Ishikawa (cell line): ENCODE measurements at regions not wholly inside any gene's neighbourhood (a gene's known extent, or its start where the extent isn't known, plus 50 kb on each side); places are given as distances from the start of the nearest gene placed in this dataset.

Experiments used
- CEBPB ChIP-seq: IDR thresholded peaks from 2 replicates; pipeline ENCODE4 v1.6.1; 2012
- CREB1 ChIP-seq: IDR thresholded peaks from 2 replicates; pipeline ENCODE4 v1.6.1; 2012; ENCODE audit warnings: low read depth
- EGR1 ChIP-seq: IDR thresholded peaks from 2 replicates; pipeline ENCODE4 v1.6.1; 2012
- EP300 ChIP-seq: IDR thresholded peaks from 2 replicates; pipeline ENCODE4 v1.6.1; 2012; ENCODE audit warnings: borderline replicate concordance
- FOXM1 ChIP-seq: IDR thresholded peaks from 2 replicates; pipeline ENCODE4 v1.6.1; 2012; ENCODE audit warnings: low read depth, borderline replicate concordance
- MAX ChIP-seq: IDR thresholded peaks from 2 replicates; pipeline ENCODE4 v1.6.1; 2012
- NFIC ChIP-seq: IDR thresholded peaks from 2 replicates; pipeline ENCODE4 v1.6.1; 2012
- RAD21 ChIP-seq: IDR thresholded peaks from 2 replicates; pipeline ENCODE4 v1.6.1; 2012; ENCODE audit warnings: low read depth
- REST ChIP-seq: IDR thresholded peaks from 2 replicates; pipeline ENCODE4 v1.6.1; 2012; ENCODE audit warnings: low read depth, mild to moderate bottlenecking
- TAF1 ChIP-seq: IDR thresholded peaks from 2 replicates; pipeline ENCODE4 v1.6.1; 2012; ENCODE audit warnings: low read depth, mild to moderate bottlenecking
- TCF12 ChIP-seq: IDR thresholded peaks from 2 replicates; pipeline ENCODE4 v1.6.1; 2012; ENCODE audit warnings: low read depth
- TEAD4 ChIP-seq: IDR thresholded peaks from 2 replicates; pipeline ENCODE4 v1.6.1; 2012
- USF1 ChIP-seq: IDR thresholded peaks from 2 replicates; pipeline ENCODE4 v1.6.1; 2012
- YY1 ChIP-seq: IDR thresholded peaks from 2 replicates; pipeline ENCODE4 v1.6.1; 2012; ENCODE audit warnings: low read depth
- ZBTB7A ChIP-seq: IDR thresholded peaks from 2 replicates; pipeline ENCODE4 v1.6.1; 2012; ENCODE audit warnings: low read depth

- TF ChIP-seq EGR1 (no peak), TAF1 (no peak), USF1 (no peak), ZBTB7A (no peak), NFIC (no peak), RAD21 (no peak), YY1 (no peak), CEBPB (no peak), REST (no peak), MAX (no peak), CREB1 (no peak), TEAD4 (no peak), TCF12 (no peak), EP300 (no peak)
Observed at GRCh38 chr1:181392133-181392532, 91.2 kb upstream of the CACNA1E start.

- TF ChIP-seq MAX (no peak), FOXM1 (no peak), YY1 (no peak), TEAD4 (no peak), ZBTB7A (no peak), USF1 (no peak), EP300 (no peak), EGR1 (no peak), CEBPB (no peak), TCF12 (no peak), NFIC (no peak), TAF1 (no peak), REST (no peak), CREB1 (no peak), RAD21 (no peak)
Observed at GRCh38 chr1:181392613-181393220, 90.6 kb upstream of the CACNA1E start.

GRCh38 chr1:181394766-181395165 lies 88.6 kb upstream of the CACNA1E start:
- TF ChIP-seq CEBPB (no peak), REST (no peak), NFIC (no peak), TAF1 (no peak)

- TF ChIP-seq FOXM1, result no peak
- no peak for TF ChIP-seq NFIC
- TF ChIP-seq EGR1, result no peak
- TF ChIP-seq TEAD4, result no peak
- no peak for TF ChIP-seq USF1
- no peak for TF ChIP-seq REST
- TF ChIP-seq CREB1, result no peak
- TF ChIP-seq ZBTB7A, result no peak
- no peak for TF ChIP-seq TAF1
- TF ChIP-seq YY1, result no peak
Observed at GRCh38 chr1:181396171-181396670, 87.1 kb upstream of the CACNA1E start.
